Activated CD8-positive, alpha-beta T cell treated with anti-CD3 and anti-CD28 coated beads, Interleukin-2, amount 10 ng/mL, durations not matched to agents 7 days and 5 days (primary cell): ENCODE measurements at regions not wholly inside any gene's neighbourhood (a gene's known extent, or its start where the extent isn't known, plus 50 kb on each side); places are given as distances from the start of the nearest gene placed in this dataset.

Source experiments
- ATAC-seq: fragments of 150-1000 bp; cut with Tn5 transposase; one replicate; pipeline ENCODE4 v1.10.0; 2021; ENCODE audit warnings: moderate library complexity
- CTCF ChIA-PET: fragments of 350-600 bp; sonication (Branson Sonifier 250); formaldehyde crosslinking; loops from one replicate; lab custom pipeline; 2021; ENCODE audit warnings: antibody characterized with exemption; lab: Charles Lee
- POLR2A ChIA-PET: fragments of 350-600 bp; sonication (Branson Sonifier 250); formaldehyde crosslinking; loops from one replicate; lab custom pipeline; 2021; ENCODE audit warnings: antibody characterized with exemption; lab: Charles Lee
- DNase-seq: peaks from one replicate; pipeline ENCODE4 v3.0.0-alpha.2; 2020
- H3K27ac Mint-ChIP-seq: one replicate; pipeline ENCODE4 v1.8.0; 2021; ENCODE audit warnings: mild to moderate bottlenecking, mixed read lengths
- H3K27me3 Mint-ChIP-seq: one replicate; pipeline ENCODE4 v1.8.0; 2021; ENCODE audit warnings: low read depth, mixed read lengths
- H3K36me3 Mint-ChIP-seq: one replicate; pipeline ENCODE4 v1.8.0; 2021; ENCODE audit warnings: low read depth, mixed read lengths
- H3K4me1 Mint-ChIP-seq: one replicate; pipeline ENCODE4 v1.8.0; 2021; ENCODE audit warnings: low read depth, mixed read lengths
- H3K4me3 Mint-ChIP-seq: one replicate; pipeline ENCODE4 v1.8.0; 2021; ENCODE audit warnings: mild to moderate bottlenecking, mixed read lengths
- H3K9me3 Mint-ChIP-seq: one replicate; pipeline ENCODE4 v1.8.0; 2022; ENCODE audit warnings: mixed read lengths; ENCODE audit not compliant: insufficient read depth

GRCh38 chr6:26295691-26296555 lies 69.1 kb upstream of the BTN3A2 start:
- Mint-ChIP-seq H3K36me3 (no peaks in the 10 kb centered on the region), H3K4me3 (peak overlapping the region; percentile 9), H3K27me3 (peaks cover 5% of the 10 kb centered on the region), H3K27ac (peak overlapping the region; percentile 58), H3K9me3 (no peaks in the 10 kb centered on the region), H3K4me1 (peaks cover 19% of the 10 kb centered on the region)
- ATAC-seq, result peak; percentile 73
- no peak for DNase-seq
- ChIA-PET POLR2A (interaction anchor here (0.7 to 1.9 kb wide), 2 partner anchors 10 to 12 kb away, joined by 3 to 5 read pairs; a partner anchor contains a TSS), CTCF (no interaction called here)

- POLR2A ChIA-PET, result no interaction called here
- ATAC-seq, result no peak
- H3K9me3 Mint-ChIP-seq, result no peaks in the 10 kb centered on the region
These were observed 68.5 kb upstream of the BTN3A2 start for GRCh38 chr6:26296556-26296856.

DNA sequence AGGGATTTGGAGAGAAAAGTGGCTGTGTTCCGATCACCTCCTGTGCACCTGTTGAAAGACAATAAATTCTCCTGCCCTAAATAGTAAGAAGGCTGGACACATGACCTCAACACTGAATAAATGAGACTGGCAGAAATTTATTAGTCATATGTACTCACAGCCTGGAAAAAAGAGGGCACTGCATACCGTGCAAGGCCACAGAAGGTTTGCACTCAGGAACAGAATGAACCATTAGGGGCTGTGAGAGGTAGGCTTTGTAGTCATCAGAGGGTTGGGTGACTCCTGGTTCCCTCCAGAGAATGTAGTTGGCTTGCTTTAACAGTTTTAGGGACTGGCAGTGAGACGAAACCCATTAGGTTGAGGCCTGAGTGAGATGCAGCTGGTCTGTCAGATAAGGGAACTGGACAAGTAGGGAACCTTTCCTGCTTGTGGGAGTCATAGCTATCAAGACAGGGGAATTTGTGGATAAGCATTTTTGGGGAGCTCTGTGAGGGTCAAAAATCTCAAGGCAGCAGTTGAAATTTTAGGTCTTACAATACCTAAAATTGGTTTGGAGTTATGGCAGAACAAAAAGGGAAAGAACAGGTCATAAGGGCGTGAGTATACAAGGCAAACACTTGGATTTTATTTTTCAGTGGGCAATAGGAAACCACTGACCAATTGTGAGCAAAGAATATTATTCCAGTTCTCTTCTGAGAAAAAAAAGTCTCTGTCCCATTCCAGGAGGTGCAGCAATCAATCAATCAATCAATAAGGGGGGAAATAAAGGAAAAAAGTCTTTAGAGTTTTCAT lies 67.9 kb upstream of the BTN3A2 start:
- Mint-ChIP-seq H3K36me3 (no peaks in the 10 kb centered on the region), H3K27me3 (peaks cover 5% of the 10 kb centered on the region), H3K4me3 (no peak overlapping the region), H3K9me3 (no peaks in the 10 kb centered on the region), H3K4me1 (peaks cover 27% of the 10 kb centered on the region), H3K27ac (no peak overlapping the region)
- ChIA-PET CTCF (no interaction called here), POLR2A (no interaction called here)
- DNase-seq, result no peak
- no peak for ATAC-seq

More at GRCh38 chr6:26296556-26296856, 68.5 kb upstream of the BTN3A2 start:
- DNase-seq, result no peak
- H3K27me3 Mint-ChIP-seq, result peaks cover 5% of the 10 kb centered on the region
- H3K36me3 Mint-ChIP-seq, result no peaks in the 10 kb centered on the region
- H3K4me1 Mint-ChIP-seq, result peaks cover 24% of the 10 kb centered on the region
- no peak overlapping the region for H3K27ac Mint-ChIP-seq
- H3K4me3 Mint-ChIP-seq, result no peak overlapping the region
- CTCF ChIA-PET, result no interaction called here

- CTCF ChIA-PET, result no interaction called here
- H3K4me1 Mint-ChIP-seq, result peaks cover 39% of the 10 kb centered on the region
These were observed 65.5 kb upstream of the BTN3A2 start for GRCh38 chr6:26299286-26300042.

DNA sequence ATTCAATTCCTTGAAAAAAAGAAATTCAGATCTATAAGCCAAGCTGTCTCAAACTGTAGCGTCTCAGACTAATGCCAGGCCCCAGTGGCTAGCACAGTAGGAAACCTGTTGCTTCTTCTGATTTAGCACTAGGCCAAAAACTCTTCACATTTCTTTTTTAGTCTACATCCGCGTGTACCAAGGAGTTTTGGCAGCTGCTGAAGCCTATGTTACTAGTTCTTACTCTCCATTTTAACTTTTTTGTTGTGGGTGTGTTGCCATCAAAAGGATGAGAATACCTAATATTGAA lies 65.0 kb upstream of the BTN3A2 start:
- ChIA-PET CTCF (no interaction called here), POLR2A (interaction anchor here (0.6 to 1.8 kb wide), 4 partner anchors 15 to 847 kb away, joined by 3 to 6 read pairs (median 4); a partner anchor contains a TSS)
- Mint-ChIP-seq H3K4me1 (peaks cover 44% of the 10 kb centered on the region), H3K27me3 (no peaks in the 10 kb centered on the region), H3K27ac (no peak overlapping the region), H3K36me3 (no peaks in the 10 kb centered on the region), H3K4me3 (no peak overlapping the region), H3K9me3 (no peaks in the 10 kb centered on the region)
- ATAC-seq, result no peak
- no peak for DNase-seq

More at GRCh38 chr6:26299286-26300042, 65.5 kb upstream of the BTN3A2 start:
- H3K27ac Mint-ChIP-seq, result no peak overlapping the region
- no peaks in the 10 kb centered on the region for H3K9me3 Mint-ChIP-seq
- no peak for ATAC-seq
- no peaks in the 10 kb centered on the region for H3K27me3 Mint-ChIP-seq
- no peaks in the 10 kb centered on the region for H3K36me3 Mint-ChIP-seq
- H3K4me3 Mint-ChIP-seq, result no peak overlapping the region
- POLR2A ChIA-PET, result interaction anchor here (0.6 to 1.0 kb wide), 4 partner anchors 28 to 848 kb away, joined by 3 to 5 read pairs (median 3); a partner anchor contains a TSS
- DNase-seq, result no peak

GRCh38 chr6:26300359-26300758 lies 64.6 kb upstream of the BTN3A2 start:
- Mint-ChIP-seq H3K9me3 (no peaks in the 10 kb centered on the region), H3K4me1 (peaks cover 42% of the 10 kb centered on the region), H3K27ac (no peak overlapping the region), H3K27me3 (no peaks in the 10 kb centered on the region), H3K4me3 (no peak overlapping the region), H3K36me3 (no peaks in the 10 kb centered on the region)
- POLR2A ChIA-PET, result interaction anchor here (0.6 to 1.8 kb wide), 3 partner anchors 15 to 267 kb away, joined by 3 to 6 read pairs (median 3); a partner anchor contains a TSS
- no peak for DNase-seq
- ATAC-seq, result no peak
- CTCF ChIA-PET, result no interaction called here

DNA sequence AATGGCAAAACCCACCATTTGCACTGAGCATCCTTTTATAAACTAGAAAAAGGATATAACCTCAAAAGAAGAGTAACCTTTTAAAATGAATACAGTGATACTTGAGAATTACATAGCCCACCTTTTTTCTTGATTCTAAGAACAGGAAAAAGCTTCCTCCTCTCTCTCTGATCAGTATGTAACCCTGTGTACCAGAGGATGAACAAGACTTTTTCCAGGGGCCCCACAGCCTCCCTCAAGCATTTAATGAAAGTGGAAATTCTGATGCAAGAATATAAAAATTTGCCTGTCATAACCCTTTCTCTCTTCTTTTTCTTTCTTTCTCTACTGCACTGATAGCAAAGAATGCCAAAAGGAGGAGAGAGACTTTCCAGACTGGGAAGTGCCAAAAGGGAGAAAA lies 64.2 kb upstream of the BTN3A2 start:
- no peak overlapping the region for H3K27ac Mint-ChIP-seq
- no peak overlapping the region for H3K4me3 Mint-ChIP-seq
- no peak for ATAC-seq

GRCh38 chr6:26301638-26302037 lies 63.4 kb upstream of the BTN3A2 start:
- Mint-ChIP-seq H3K4me3 (no peak overlapping the region), H3K4me1 (peaks cover 38% of the 10 kb centered on the region), H3K9me3 (no peaks in the 10 kb centered on the region), H3K27ac (no peak overlapping the region), H3K36me3 (no peaks in the 10 kb centered on the region), H3K27me3 (no peaks in the 10 kb centered on the region)
- DNase-seq (no peak), ATAC-seq (no peak)
- CTCF ChIA-PET, result no interaction called here
- POLR2A ChIA-PET, result interaction anchor here (1.8 kb wide), 1 partner anchor 17 kb away, joined by 6 read pairs; a partner anchor contains a TSS

More for the DNA sequence above, 64.2 kb upstream of the BTN3A2 start:
- ChIA-PET CTCF (no interaction called here), POLR2A (interaction anchor here (1.8 kb wide), 1 partner anchor 16 kb away, joined by 6 read pairs; a partner anchor contains a TSS)
- Mint-ChIP-seq H3K9me3 (no peaks in the 10 kb centered on the region), H3K4me1 (peaks cover 42% of the 10 kb centered on the region), H3K27me3 (no peaks in the 10 kb centered on the region), H3K36me3 (no peaks in the 10 kb centered on the region)
- DNase-seq, result no peak

DNA sequence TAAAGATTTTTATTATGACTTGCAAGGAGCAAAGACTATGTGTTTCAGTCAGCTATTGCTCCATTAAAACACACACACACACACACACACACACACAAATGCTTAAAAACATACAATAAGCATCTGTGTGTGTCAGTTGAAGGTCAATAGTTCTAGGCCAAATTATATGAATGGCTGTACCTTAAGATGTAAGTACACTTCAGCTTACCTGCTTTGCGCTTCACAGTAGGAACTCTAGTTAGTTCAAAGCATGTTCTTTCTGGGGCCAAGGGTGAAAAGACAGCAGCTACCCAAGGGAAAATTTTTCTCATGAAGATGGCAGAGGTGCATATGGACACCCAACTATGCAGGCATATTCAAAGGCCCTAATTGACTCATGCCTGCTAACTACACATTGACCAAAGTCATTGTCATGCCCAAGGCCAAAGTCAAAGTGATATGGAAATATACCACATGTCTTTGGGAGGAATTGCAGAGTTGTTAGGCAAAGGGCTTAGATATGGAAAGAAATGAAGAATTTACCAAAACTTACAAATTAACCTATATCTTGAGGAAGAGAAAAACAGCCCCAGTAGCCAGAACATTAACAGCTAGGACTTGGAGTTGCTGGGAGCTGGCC lies 61.9 kb upstream of the BTN3A2 start:
- ChIA-PET CTCF (interaction anchor here (1.2 to 1.4 kb wide), 2 partner anchors 19 to 29 kb away, joined by 4 to 5 read pairs; no protein-coding TSS in a partner anchor), POLR2A (interaction anchor here (0.7 to 3.8 kb wide), 8 partner anchors 18 to 1505 kb away, joined by 3 to 26 read pairs (median 4); a partner anchor contains a TSS)
- no peak overlapping the region for H3K4me3 Mint-ChIP-seq
- no peaks in the 10 kb centered on the region for H3K9me3 Mint-ChIP-seq
- ATAC-seq (no peak), DNase-seq (no peak)
- no peak overlapping the region for H3K27ac Mint-ChIP-seq
- no peaks in the 10 kb centered on the region for H3K36me3 Mint-ChIP-seq
- H3K27me3 Mint-ChIP-seq, result no peaks in the 10 kb centered on the region
- H3K4me1 Mint-ChIP-seq, result peaks cover 48% of the 10 kb centered on the region

GRCh38 chr6:26304213-26304796 lies 60.7 kb upstream of the BTN3A2 start:
- CTCF ChIA-PET, result no interaction called here
- H3K4me3 Mint-ChIP-seq, result peak overlapping the region; percentile 83
- H3K36me3 Mint-ChIP-seq, result no peaks in the 10 kb centered on the region
- ATAC-seq (peak; percentile 11), DNase-seq (no peak)
- H3K9me3 Mint-ChIP-seq, result no peaks in the 10 kb centered on the region
- peaks cover 51% of the 10 kb centered on the region for H3K4me1 Mint-ChIP-seq
- POLR2A ChIA-PET, result interaction anchor here (0.7 to 3.8 kb wide), 9 partner anchors 13 to 70 kb away, joined by 3 to 26 read pairs (median 6); a partner anchor contains a TSS
- no peaks in the 10 kb centered on the region for H3K27me3 Mint-ChIP-seq
- H3K27ac Mint-ChIP-seq, result peak overlapping the region; percentile 92
